Breast epithelium (tissue), 4 donors: ENCODE measurements at regions not wholly inside any gene's neighbourhood (a gene's known extent, or its start where the extent isn't known, plus 50 kb on each side); places are given as distances from the start of the nearest gene placed in this dataset.

Source experiments
- DNase-seq, 2 donors: peaks; one replicate each; pipeline ENCODE4 v3.0.0-alpha.2; 2019; ENCODE audit warnings: low spot score in 2 of 2
- H3K27ac ChIP-seq, 2 donors: fragments of 200-600 bp; sonication (generic) in 1 of 2; one replicate each; pipeline ENCODE4 v1.5.1; 2016 to 2019; ENCODE audit warnings: mild to moderate bottlenecking in 1 of 2
- H3K27me3 ChIP-seq, 2 donors: fragments of 200-600 bp; sonication (generic) in 1 of 2; one replicate each; pipeline versions ENCODE4 v1.5.1 to v1.6.0; 2017 to 2019; ENCODE audit warnings: control low read depth in 1 of 2, mild to moderate bottlenecking in 1 of 2
- H3K36me3 ChIP-seq: fragments of 200-600 bp; one replicate; pipeline ENCODE4 v1.5.1; 2019
- H3K4me1 ChIP-seq, 2 donors: fragments of 200-600 bp; sonication (generic); one replicate each; pipeline ENCODE4 v1.5.1; 2016 to 2019; ENCODE audit warnings: control low read depth in 1 of 2
- H3K4me3 ChIP-seq, 3 donors: fragments of 200-600 bp; sonication (generic); 1 replicate in 2 of 3; 2 replicates in 1 of 3; pipeline ENCODE4 v1.5.1; 2016 to 2019; ENCODE audit warnings: mild to moderate bottlenecking in 3 of 3, moderate library complexity in 2 of 3
- H3K9me3 ChIP-seq, 2 donors: fragments of 200-600 bp; sonication (generic) in 1 of 2; one replicate each; pipeline ENCODE4 v1.5.1; 2016 to 2019; ENCODE audit warnings: control low read depth in 1 of 2
- POLR2A ChIP-seq: fragments of 450-650 bp; IDR thresholded peaks from one replicate; pipeline ENCODE4 v1.6.1; 2016; ENCODE audit warnings: antibody characterized with exemption, mild to moderate bottlenecking, moderate library complexity
- POLR2AphosphoS5 ChIP-seq, 3 donors: sonication (generic); formaldehyde crosslinking; IDR thresholded peaks; one replicate each; pipeline ENCODE4 v1.6.1; 2017; ENCODE audit warnings: antibody characterized with exemption in 3 of 3
- intact Hi-C: fragments of 100-400 bp; cut with DNase I; formaldehyde crosslinking; loops from one replicate; pipeline ENCODE4 v1.15.1; 2023; ENCODE audit warnings: low total_unique reads
- TF ChIP-seq, protein P1 (sequence below), 3 donors: fragments of 450-650 bp; IDR thresholded peaks; one replicate each; pipeline ENCODE4 v1.5.1; 2016 to 2017; ENCODE audit warnings: antibody characterized with exemption in 3 of 3, mild to moderate bottlenecking in 3 of 3, moderate library complexity in 3 of 3

GRCh38 chr1:4267381-4268261 is 367.5 kb upstream of the C1orf174 start:
- TF ChIP-seq POLR2A (no peak), POLR2AphosphoS5 (IDR thresholded peaks at IDR 0.05) (no peak)
- Histone ChIP-seq H3K4me3 (no peak overlapping the region), H3K36me3 (no peaks in the 10 kb centered on the region), H3K27ac (no peak overlapping the region), H3K27me3 (peaks cover 0 to 4% of the 10 kb centered on the region in 2 donors), H3K9me3 (no peaks in the 10 kb centered on the region), H3K4me1 (no peaks in the 10 kb centered on the region)
- intact Hi-C loops: no loop called here
- no peak for DNase-seq

DNA sequence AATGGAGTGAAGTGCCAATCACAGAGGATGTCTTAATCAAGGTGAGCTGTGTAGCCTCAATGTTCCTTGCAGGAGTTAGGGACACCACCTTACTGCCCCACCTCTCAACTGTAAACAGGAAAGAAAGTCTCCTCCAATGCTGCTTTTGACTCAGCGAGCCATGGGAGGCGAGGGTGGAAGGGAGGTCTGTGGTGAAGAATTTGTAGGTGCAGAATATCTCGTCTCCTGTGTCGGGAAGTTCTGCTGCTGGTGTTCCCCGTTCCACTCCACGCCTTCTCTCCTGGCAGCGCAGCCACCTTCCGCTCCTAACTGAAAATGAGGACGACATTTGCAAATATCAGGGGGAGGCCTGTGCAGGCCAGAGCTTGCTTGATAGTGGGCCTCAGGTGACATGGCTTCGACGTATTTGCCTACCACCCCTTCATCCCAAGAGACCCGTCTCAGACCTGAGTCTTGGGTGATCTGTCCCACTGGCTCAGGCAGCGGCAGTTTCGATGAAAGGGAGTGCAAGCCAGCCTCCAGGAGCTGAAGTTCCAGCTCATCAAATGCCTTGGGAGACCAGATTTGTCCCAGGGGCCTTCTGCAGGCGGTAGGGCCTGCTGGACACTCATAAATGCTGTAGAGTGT is 368.3 kb upstream of the C1orf174 start:
- no peak overlapping the region for H3K4me3 ChIP-seq
- DNase-seq: no peak
- H3K27me3 ChIP-seq: peaks cover 0 to 3% of the 10 kb centered on the region in 2 donors
- no peaks in the 10 kb centered on the region for H3K4me1 ChIP-seq
- no peak overlapping the region for H3K27ac ChIP-seq
- H3K36me3 ChIP-seq: no peaks in the 10 kb centered on the region
- TF ChIP-seq, protein P1, sequence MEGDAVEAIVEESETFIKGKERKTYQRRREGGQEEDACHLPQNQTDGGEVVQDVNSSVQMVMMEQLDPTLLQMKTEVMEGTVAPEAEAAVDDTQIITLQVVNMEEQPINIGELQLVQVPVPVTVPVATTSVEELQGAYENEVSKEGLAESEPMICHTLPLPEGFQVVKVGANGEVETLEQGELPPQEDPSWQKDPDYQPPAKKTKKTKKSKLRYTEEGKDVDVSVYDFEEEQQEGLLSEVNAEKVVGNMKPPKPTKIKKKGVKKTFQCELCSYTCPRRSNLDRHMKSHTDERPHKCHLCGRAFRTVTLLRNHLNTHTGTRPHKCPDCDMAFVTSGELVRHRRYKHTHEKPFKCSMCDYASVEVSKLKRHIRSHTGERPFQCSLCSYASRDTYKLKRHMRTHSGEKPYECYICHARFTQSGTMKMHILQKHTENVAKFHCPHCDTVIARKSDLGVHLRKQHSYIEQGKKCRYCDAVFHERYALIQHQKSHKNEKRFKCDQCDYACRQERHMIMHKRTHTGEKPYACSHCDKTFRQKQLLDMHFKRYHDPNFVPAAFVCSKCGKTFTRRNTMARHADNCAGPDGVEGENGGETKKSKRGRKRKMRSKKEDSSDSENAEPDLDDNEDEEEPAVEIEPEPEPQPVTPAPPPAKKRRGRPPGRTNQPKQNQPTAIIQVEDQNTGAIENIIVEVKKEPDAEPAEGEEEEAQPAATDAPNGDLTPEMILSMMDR (IDR thresholded peaks at IDR 0.05): no peak
- TF ChIP-seq POLR2AphosphoS5 (IDR thresholded peaks at IDR 0.05): no peak
- TF ChIP-seq POLR2A: no peak
- H3K9me3 ChIP-seq: no peaks in the 10 kb centered on the region
- intact Hi-C loops: no loop called here

- TF ChIP-seq POLR2AphosphoS5 (IDR thresholded peaks at IDR 0.05) (no peak), POLR2A (no peak)
- TF ChIP-seq, protein P1 (IDR thresholded peaks at IDR 0.05): no peak
- no peaks in the 10 kb centered on the region for H3K36me3 ChIP-seq
- no peak overlapping the region for H3K27ac ChIP-seq
- H3K9me3 ChIP-seq: no peaks in the 10 kb centered on the region
- H3K4me1 ChIP-seq: no peaks in the 10 kb centered on the region
- H3K27me3 ChIP-seq: no peaks in the 10 kb centered on the region
- intact Hi-C loops: no loop called here
- DNase-seq: no peak
- H3K4me3 ChIP-seq: no peak overlapping the region
Observed at GRCh38 chr1:4268889-4269284, 368.8 kb upstream of the C1orf174 start.

DNA sequence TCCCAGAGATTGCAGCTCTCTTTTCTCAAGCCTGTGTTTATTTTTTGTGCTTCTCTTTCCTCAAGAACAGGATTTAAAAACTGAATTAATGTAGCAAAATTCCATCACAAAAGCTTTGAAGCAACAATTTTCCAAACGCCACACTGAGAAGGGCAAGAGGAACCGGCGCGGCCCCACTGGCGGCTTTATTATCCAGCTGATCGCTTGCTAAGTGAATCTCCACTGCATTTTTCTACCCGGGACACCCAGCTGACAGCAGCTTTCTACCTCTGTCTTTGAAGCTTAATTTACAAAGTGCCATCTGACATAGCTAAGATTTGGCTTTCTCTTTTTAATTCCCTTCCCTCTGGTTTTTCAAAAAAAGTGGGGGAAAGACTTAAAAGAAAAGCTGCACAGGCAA is 369.3 kb upstream of the C1orf174 start:
- Histone ChIP-seq H3K4me3 (no peak overlapping the region), H3K27ac (no peak overlapping the region), H3K9me3 (no peaks in the 10 kb centered on the region), H3K36me3 (no peaks in the 10 kb centered on the region), H3K4me1 (no peaks in the 10 kb centered on the region), H3K27me3 (no peaks in the 10 kb centered on the region)
- no peak for DNase-seq
- intact Hi-C loops: no loop called here
- TF ChIP-seq POLR2AphosphoS5 (IDR thresholded peaks at IDR 0.05): no peak
- TF ChIP-seq, protein P1 (IDR thresholded peaks at IDR 0.05): no peak

GRCh38 chr1:4269952-4270570 is 370.0 kb upstream of the C1orf174 start:
- H3K4me1 ChIP-seq: no peaks in the 10 kb centered on the region
- no peaks in the 10 kb centered on the region for H3K9me3 ChIP-seq
- intact Hi-C loops: no loop called here
- no peak overlapping the region for H3K4me3 ChIP-seq
- DNase-seq: no peak
- TF ChIP-seq POLR2A (no peak), POLR2AphosphoS5 (IDR thresholded peaks at IDR 0.05) (no peak)
- TF ChIP-seq, protein P1 (IDR thresholded peaks at IDR 0.05): no peak
- no peak overlapping the region for H3K27ac ChIP-seq
- H3K27me3 ChIP-seq: peaks cover 0 to under 1% of the 10 kb centered on the region in 2 donors
- H3K36me3 ChIP-seq: no peaks in the 10 kb centered on the region
